GM21717 (cell line): ENCODE measurements at regions not wholly inside any gene's neighbourhood (a gene's known extent, or its start where the extent isn't known, plus 50 kb on each side); places are given as distances from the start of the nearest gene placed in this dataset.

Experiments
- ATAC-seq: cut with Tn5 transposase; IDR thresholded peaks from one replicate; pipeline ENCODE4 v1.9.1; 2021; ENCODE audit warnings: mild to moderate bottlenecking, moderate library complexity; ENCODE audit not compliant: unreplicated experiment

DNA sequence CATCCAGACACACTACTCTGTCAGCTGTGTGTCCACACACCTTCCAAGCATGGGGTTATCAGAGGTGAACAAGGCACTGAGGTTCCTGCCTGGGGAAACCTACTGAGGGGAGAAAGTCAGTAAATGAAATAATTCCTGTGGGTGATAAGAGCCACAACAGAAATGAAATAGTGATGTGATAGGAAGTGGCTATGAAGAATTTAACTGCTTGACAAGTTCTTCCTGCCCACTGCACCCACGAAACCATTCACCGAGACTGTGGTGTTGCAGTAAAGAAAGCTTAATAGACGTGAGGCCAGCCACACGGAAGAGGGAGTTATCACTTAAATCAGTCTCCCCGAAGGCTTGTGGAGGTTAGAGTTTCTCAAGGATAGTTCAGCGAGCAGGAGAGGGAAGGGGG, 353.1 kb downstream of the UQCRFS1 start:
- no peak for ATAC-seq

GRCh38 chr19:28858933-28859332, 354.0 kb downstream of the UQCRFS1 start:
- no peak for ATAC-seq

GRCh38 chr19:28857967-28858366, 355.0 kb downstream of the UQCRFS1 start:
- ATAC-seq, result no peak

GRCh38 chr19:28855216-28855615, 357.7 kb downstream of the UQCRFS1 start:
- ATAC-seq, result no peak

DNA sequence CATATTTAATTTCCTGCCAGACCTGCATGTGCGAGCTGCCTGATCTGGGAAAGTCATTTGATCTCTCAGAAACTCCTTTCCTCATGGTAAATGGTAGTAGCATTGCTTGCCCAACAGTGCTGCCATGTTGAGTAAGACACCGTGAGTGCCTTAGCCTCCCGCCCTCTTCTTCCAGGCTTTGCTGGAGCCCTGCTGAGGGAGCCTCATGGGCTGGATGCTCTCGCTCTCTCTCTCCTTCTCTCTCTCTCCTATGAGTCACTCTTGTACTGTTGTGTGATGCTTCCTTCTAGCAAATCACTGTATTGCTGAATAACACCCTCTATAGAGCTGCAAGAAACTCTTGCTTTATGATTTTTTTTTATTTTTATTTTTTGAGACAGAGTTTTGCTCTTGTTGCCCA, 365.5 kb downstream of the UQCRFS1 start:
- no peak for ATAC-seq

GRCh38 chr19:28846094-28846812, 366.7 kb downstream of the UQCRFS1 start:
- no peak for ATAC-seq

DNA sequence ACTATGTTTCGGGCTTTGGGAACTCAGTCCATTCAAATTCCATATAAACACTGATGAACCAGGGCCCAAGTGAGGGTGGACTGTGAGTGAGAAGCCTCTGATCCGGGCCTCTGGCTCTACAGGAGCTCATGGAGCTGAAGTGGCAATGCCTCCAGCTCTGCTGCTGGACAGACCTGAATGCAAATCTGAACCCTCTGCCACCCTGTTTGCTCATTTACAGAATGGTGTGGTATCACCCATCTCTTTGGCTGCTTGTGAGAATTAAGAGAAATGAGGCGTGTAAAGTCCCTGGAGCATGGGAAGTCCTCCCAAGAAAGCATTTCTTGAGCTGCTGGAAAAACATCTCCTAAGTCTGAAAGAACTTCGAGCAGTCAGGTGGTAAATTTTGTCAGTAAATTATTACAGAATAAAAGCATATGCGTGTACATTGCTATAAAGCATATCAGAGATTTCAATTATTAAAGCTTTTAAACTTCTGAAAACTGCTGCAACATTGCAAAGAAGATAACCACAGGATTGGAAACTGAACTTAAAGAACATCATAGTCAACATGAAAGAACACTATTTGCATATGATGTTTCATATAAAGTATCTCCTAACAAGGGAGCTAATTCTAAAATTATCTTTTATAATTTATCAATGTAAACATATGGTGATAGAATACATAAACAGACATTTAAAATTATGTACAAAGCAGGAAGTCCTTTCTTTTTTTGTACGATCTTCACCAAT, 369.0 kb downstream of the UQCRFS1 start:
- no peak for ATAC-seq

DNA sequence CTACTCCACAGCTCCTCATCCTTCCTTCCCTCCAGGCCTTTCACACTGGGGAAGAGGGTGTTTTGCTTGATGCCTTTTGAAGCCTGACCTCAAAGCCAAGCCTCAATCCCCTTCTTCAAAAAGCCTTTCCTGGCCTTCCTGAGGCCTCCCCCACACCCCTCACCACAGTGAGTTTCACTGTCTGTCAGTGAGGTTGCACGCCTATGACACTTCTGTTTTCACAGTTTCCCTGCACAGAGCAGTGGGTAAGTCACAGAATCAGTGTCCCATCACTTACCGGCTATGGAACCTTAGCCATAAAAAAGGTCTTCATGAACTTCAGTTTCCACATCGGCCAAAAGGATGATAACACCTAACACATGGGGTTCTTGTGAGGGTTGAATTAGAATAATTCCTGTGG, 371.4 kb downstream of the UQCRFS1 start:
- ATAC-seq, result no peak

GRCh38 chr19:28840891-28841290, 372.1 kb downstream of the UQCRFS1 start:
- ATAC-seq, result no peak

DNA sequence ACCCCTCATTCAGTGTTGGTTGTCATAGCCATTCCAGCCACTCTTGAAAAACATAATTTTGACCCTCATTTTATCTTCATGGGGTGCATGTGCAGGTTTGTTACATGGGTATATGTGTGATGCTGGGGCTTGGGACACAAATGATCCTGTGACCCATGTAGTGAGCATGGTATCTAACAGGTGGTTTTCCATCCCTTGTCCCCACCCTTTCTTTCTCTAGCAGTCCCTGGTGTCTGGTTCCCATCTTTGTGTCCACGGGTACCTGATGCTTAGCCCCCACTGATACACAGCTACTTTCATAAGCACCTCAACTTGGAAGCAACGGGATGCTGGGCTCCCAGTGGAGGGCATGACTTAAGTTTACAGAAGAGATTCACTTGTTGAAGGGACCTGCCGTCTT, 373.5 kb downstream of the UQCRFS1 start:
- ATAC-seq, result no peak

GRCh38 chr19:28838909-28839308, 374.0 kb downstream of the UQCRFS1 start:
- ATAC-seq, result no peak

DNA sequence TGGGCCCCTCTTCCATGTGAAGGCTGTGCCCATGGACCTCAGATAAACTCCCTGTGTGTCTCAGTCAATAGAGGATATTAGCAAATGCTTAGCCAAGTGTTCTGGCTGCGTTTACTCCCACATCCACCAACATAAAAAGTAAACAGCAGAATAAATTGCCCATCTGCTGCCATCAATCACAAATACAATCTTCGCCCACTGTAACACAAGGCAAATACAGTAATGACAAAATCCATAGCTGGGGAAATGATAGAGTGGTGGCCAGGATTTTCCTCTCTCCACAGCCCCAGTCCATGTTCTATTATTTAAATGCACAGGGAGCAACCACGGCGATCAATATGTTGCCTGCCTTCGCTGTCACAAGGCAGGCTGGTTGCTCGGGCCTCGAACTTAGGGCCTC, 376.5 kb downstream of the UQCRFS1 start:
- ATAC-seq, result no peak

GRCh38 chr19:28834996-28835395, 378.0 kb downstream of the UQCRFS1 start:
- ATAC-seq, result no peak

DNA sequence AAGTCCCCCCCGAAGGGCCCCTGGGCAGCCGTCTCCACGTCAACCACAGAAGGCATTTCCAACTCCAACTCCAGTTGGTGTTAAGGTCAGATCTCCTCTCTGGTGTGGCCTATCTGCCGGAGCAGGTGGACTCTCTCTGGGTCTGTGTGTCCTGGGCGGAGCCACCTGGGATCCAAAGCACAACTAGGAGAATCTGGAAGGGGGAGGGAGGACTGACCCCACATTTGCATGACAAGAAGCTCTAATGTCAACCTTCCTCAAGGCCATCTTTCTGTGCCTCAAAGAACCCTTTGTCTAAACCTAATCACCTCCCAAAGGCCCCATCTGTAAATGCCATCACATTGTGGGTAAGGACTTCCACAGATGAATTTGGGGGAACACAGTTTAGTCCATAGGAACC, 381.5 kb downstream of the UQCRFS1 start:
- no peak for ATAC-seq

GRCh38 chr19:28829762-28830161, 383.2 kb downstream of the UQCRFS1 start:
- no peak for ATAC-seq

- ATAC-seq, result no peak
Measured at GRCh38 chr19:28829359-28829758, 383.6 kb downstream of the UQCRFS1 start.

GRCh38 chr19:28828276-28828870, 384.6 kb downstream of the UQCRFS1 start:
- ATAC-seq, result no peak

- ATAC-seq, result no peak
Measured at GRCh38 chr19:28827382-28827781, 385.6 kb downstream of the UQCRFS1 start.

GRCh38 chr19:28823338-28823961, 389.5 kb downstream of the UQCRFS1 start:
- ATAC-seq, result no peak

DNA sequence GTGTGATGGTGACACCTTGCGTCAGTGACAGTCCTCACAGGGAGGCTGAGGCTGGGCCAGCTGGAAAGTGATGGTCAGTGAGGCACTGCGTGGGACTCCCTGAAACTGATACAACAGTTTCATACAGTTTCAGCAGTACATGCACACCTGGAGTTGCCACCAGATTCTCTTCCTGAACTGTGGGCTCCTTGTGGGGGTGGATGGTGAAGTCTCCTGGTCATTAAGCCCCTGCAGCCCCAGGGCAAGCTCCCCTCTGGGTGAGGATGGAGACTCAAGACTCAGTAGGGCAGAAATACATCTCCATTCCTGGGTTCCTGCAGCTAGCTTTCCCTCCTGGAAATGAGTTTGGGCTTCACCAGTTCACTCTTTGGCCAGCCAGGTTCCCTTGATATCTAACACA, 392.7 kb downstream of the UQCRFS1 start:
- no peak for ATAC-seq

DNA sequence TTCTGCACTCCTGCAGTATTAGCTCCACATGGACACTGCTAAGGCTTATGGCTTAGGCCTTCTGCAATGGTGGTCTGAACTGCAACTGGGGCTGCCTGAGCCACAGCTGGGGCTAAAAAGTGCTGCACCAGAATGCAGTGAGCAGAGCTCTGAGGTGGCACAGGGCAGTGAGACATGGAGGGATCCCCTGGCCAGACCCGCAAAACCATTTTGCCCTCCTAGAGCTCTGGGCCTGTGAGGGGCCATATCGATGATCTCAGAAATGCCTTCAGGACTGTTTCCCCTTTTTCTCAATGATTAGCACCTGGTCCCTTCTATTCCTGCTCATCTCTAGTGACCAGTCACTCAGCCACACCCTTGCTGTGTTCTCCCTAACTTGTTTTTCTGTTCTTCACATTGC, 397.7 kb downstream of the UQCRFS1 start:
- ATAC-seq, result no peak

- ATAC-seq, result no peak
Measured at GRCh38 chr19:28794301-28794700, 418.6 kb downstream of the UQCRFS1 start.
